Activated naive CD4-positive, alpha-beta T cell treated with anti-CD3 and anti-CD28 coated beads for 36 hours (primary cell): ENCODE measurements at regions not wholly inside any gene's neighbourhood (a gene's known extent, or its start where the extent isn't known, plus 50 kb on each side); places are given as distances from the start of the nearest gene placed in this dataset.
A peak's percentile ranks its signal among the peaks of the same experiment; 100 is the strongest.
"Not testable (repeated sequence)": the region's sequence is repeated elsewhere in the genome, so short reads cannot be mapped to it uniquely, and the experiment has no call there.

Source experiments
- CTCF ChIA-PET: fragments of 350-600 bp; sonication (Branson Sonifier 250); formaldehyde crosslinking; loops from one replicate; lab custom pipeline; 2021; ENCODE audit warnings: antibody characterized with exemption; lab: Charles Lee
- DNase-seq: peaks from one replicate; pipeline ENCODE4 v3.0.0-alpha.2; 2020
- H3K27ac Mint-ChIP-seq: one replicate; pipeline ENCODE4 v1.8.0; 2021; ENCODE audit warnings: mild to moderate bottlenecking, mixed read lengths
- H3K27me3 Mint-ChIP-seq: one replicate; pipeline ENCODE4 v1.8.0; 2021; ENCODE audit warnings: low read depth, mixed read lengths
- H3K36me3 Mint-ChIP-seq: one replicate; pipeline ENCODE4 v1.8.0; 2021; ENCODE audit warnings: low read depth, mixed read lengths
- H3K4me1 Mint-ChIP-seq: one replicate; pipeline ENCODE4 v1.8.0; 2021; ENCODE audit warnings: low read depth, mixed read lengths
- H3K4me3 Mint-ChIP-seq: one replicate; pipeline ENCODE4 v1.8.0; 2021; ENCODE audit warnings: mild to moderate bottlenecking, moderate library complexity, mixed read lengths
- H3K9me3 Mint-ChIP-seq: one replicate; pipeline ENCODE4 v1.8.0; 2021; ENCODE audit warnings: mixed read lengths
- intact Hi-C: fragments of 100-400 bp; cut with micrococcal nuclease; formaldehyde crosslinking; loops from one replicate; pipeline ENCODE4 v1.15.1; 2023

- Mint-ChIP-seq H3K36me3 (no peaks in the 10 kb centered on the region), H3K4me1 (no peaks in the 10 kb centered on the region), H3K9me3 (no peaks in the 10 kb centered on the region), H3K4me3 (no peak overlapping the region), H3K27me3 (no peaks in the 10 kb centered on the region), H3K27ac (no peak overlapping the region)
- no peak for DNase-seq
- CTCF ChIA-PET, result no interaction called here
- intact Hi-C loops, result loop anchor here (2.0 kb wide), 2 partner anchors 161 to 721 kb away; no protein-coding TSS in a partner anchor
These were observed 87.8 kb upstream of the ASB18 start for GRCh38 chr2:236351966-236352525.

GRCh38 chr2:236352761-236353593 is 88.8 kb upstream of the ASB18 start:
- DNase-seq, result peak; percentile 45
- CTCF ChIA-PET, result interaction anchor here (0.7 to 2.0 kb wide), 10 partner anchors 28 to 742 kb away, joined by 3 to 6 read pairs (median 4); no protein-coding TSS in a partner anchor
- no peaks in the 10 kb centered on the region for H3K27me3 Mint-ChIP-seq

GRCh38 chr2:236353594-236353942 is 89.4 kb upstream of the ASB18 start:
- Mint-ChIP-seq H3K4me3 (no peak overlapping the region), H3K27ac (no peak overlapping the region), H3K4me1 (no peaks in the 10 kb centered on the region), H3K27me3 (no peaks in the 10 kb centered on the region), H3K36me3 (no peaks in the 10 kb centered on the region), H3K9me3 (no peaks in the 10 kb centered on the region)
- intact Hi-C loops, result loop anchor here (1.0 to 2.0 kb wide), 4 partner anchors 159 to 719 kb away; partner anchors contain the start of gene ACKR3
- DNase-seq, result no peak
- CTCF ChIA-PET, result interaction anchor here (0.7 to 2.0 kb wide), 12 partner anchors 27 to 742 kb away, joined by 3 to 6 read pairs (median 4); no protein-coding TSS in a partner anchor

More at GRCh38 chr2:236352761-236353593, 88.8 kb upstream of the ASB18 start:
- Mint-ChIP-seq H3K4me1 (no peaks in the 10 kb centered on the region), H3K4me3 (no peak overlapping the region), H3K27ac (no peak overlapping the region), H3K9me3 (no peaks in the 10 kb centered on the region), H3K36me3 (no peaks in the 10 kb centered on the region)
- intact Hi-C loops, result loop anchor here (1.0 to 2.0 kb wide), 4 partner anchors 160 to 720 kb away; partner anchors contain the start of gene ACKR3

- CTCF ChIA-PET, result interaction anchor here (0.7 to 2.0 kb wide), 8 partner anchors 26 to 719 kb away, joined by 3 to 6 read pairs (median 4); no protein-coding TSS in a partner anchor
- intact Hi-C loops, result no loop called here
- DNase-seq, result no peak
- H3K4me3 Mint-ChIP-seq, result no peak overlapping the region
- no peak overlapping the region for H3K27ac Mint-ChIP-seq
- peaks cover 2% of the 10 kb centered on the region for H3K4me1 Mint-ChIP-seq
- H3K36me3 Mint-ChIP-seq, result no peaks in the 10 kb centered on the region
- H3K9me3 Mint-ChIP-seq, result no peaks in the 10 kb centered on the region
- H3K27me3 Mint-ChIP-seq, result no peaks in the 10 kb centered on the region
These were observed 90.1 kb upstream of the ASB18 start for GRCh38 chr2:236354056-236354940.

GRCh38 chr2:236354973-236355595 is 90.9 kb upstream of the ASB18 start:
- Mint-ChIP-seq H3K4me1 (peaks cover 8% of the 10 kb centered on the region), H3K4me3 (no peak overlapping the region), H3K9me3 (no peaks in the 10 kb centered on the region), H3K36me3 (no peaks in the 10 kb centered on the region), H3K27ac (no peak overlapping the region), H3K27me3 (no peaks in the 10 kb centered on the region)
- CTCF ChIA-PET, result no interaction called here
- intact Hi-C loops, result no loop called here
- no peak for DNase-seq

- CTCF ChIA-PET, result interaction anchor here (0.7 kb wide), 1 partner anchor 214 kb away, joined by 3 read pairs; the partner anchor contains the start of gene ACKR3
- DNase-seq, result no peak
- H3K36me3 Mint-ChIP-seq, result no peaks in the 10 kb centered on the region
- H3K27ac Mint-ChIP-seq, result no peak overlapping the region
- H3K9me3 Mint-ChIP-seq, result no peaks in the 10 kb centered on the region
- no peaks in the 10 kb centered on the region for H3K27me3 Mint-ChIP-seq
- H3K4me1 Mint-ChIP-seq, result peaks cover 8% of the 10 kb centered on the region
- H3K4me3 Mint-ChIP-seq, result no peak overlapping the region
- intact Hi-C loops, result no loop called here
These were observed 91.7 kb upstream of the ASB18 start for GRCh38 chr2:236355911-236356310.

GRCh38 chr2:236356321-236356720 is 92.1 kb upstream of the ASB18 start:
- H3K27ac Mint-ChIP-seq, DNase-seq, H3K27me3 Mint-ChIP-seq, H3K4me1 Mint-ChIP-seq, H3K36me3 Mint-ChIP-seq, H3K9me3 Mint-ChIP-seq, H3K4me3 Mint-ChIP-seq, intact Hi-C loops: not testable (repeated sequence)
- CTCF ChIA-PET, result interaction anchor here (0.7 kb wide), 1 partner anchor 214 kb away, joined by 3 read pairs; the partner anchor contains the start of gene ACKR3

- H3K9me3 Mint-ChIP-seq, H3K27ac Mint-ChIP-seq, H3K36me3 Mint-ChIP-seq, CTCF ChIA-PET, DNase-seq, H3K4me3 Mint-ChIP-seq, intact Hi-C loops, H3K27me3 Mint-ChIP-seq, H3K4me1 Mint-ChIP-seq: not testable (repeated sequence)
These were observed 94.3 kb upstream of the ASB18 start for GRCh38 chr2:236358482-236358881.

GRCh38 chr2:236359426-236360045 is 95.3 kb upstream of the ASB18 start:
- Mint-ChIP-seq H3K4me3 (no peak overlapping the region), H3K36me3 (no peaks in the 10 kb centered on the region), H3K4me1 (peaks cover 10% of the 10 kb centered on the region), H3K27me3 (no peaks in the 10 kb centered on the region), H3K9me3 (no peaks in the 10 kb centered on the region), H3K27ac (no peak overlapping the region)
- CTCF ChIA-PET, result no interaction called here
- no peak for DNase-seq
- intact Hi-C loops, result no loop called here

- H3K9me3 Mint-ChIP-seq, result no peaks in the 10 kb centered on the region
- no peak for DNase-seq
- no peaks in the 10 kb centered on the region for H3K27me3 Mint-ChIP-seq
- peaks cover 18% of the 10 kb centered on the region for H3K4me1 Mint-ChIP-seq
- H3K27ac Mint-ChIP-seq, result no peak overlapping the region
- no peak overlapping the region for H3K4me3 Mint-ChIP-seq
- H3K36me3 Mint-ChIP-seq, result no peaks in the 10 kb centered on the region
- intact Hi-C loops, result no loop called here
- CTCF ChIA-PET, result no interaction called here
These were observed 96.3 kb upstream of the ASB18 start for GRCh38 chr2:236360496-236360895.

- Mint-ChIP-seq H3K4me3 (no peak overlapping the region), H3K36me3 (no peaks in the 10 kb centered on the region), H3K27me3 (peaks cover 3% of the 10 kb centered on the region), H3K9me3 (no peaks in the 10 kb centered on the region), H3K27ac (no peak overlapping the region), H3K4me1 (peaks cover 44% of the 10 kb centered on the region)
- CTCF ChIA-PET, result no interaction called here
- intact Hi-C loops, result no loop called here
- DNase-seq, result no peak
These were observed 99.6 kb upstream of the ASB18 start for GRCh38 chr2:236363711-236364277.
